Upper lobe of left lung (tissue), 6 donors: ENCODE measurements at regions not wholly inside any gene's neighbourhood (a gene's known extent, or its start where the extent isn't known, plus 50 kb on each side); places are given as distances from the start of the nearest gene placed in this dataset.

Experiments used
- ATAC-seq, 2 donors: fragments of 200-7000 bp; cut with Tn5 transposase; one replicate each; pipeline ENCODE4 v1.9.1; 2022; ENCODE audit warnings: mild to moderate bottlenecking in 2 of 2, moderate library complexity in 2 of 2; ENCODE audit not compliant: low FRiP score in 2 of 2
- DNase-seq, 2 donors: peaks; one replicate each; pipeline ENCODE4 v3.0.0-alpha.2; 2019 to 2020
- H3K27ac ChIP-seq, 4 donors: fragments of 200-600 bp; sonication (generic); one replicate each; pipeline ENCODE4 v1.5.1; 2016 to 2019
- H3K27me3 ChIP-seq, 4 donors: fragments of 200-600 bp; sonication (generic); one replicate each; pipeline ENCODE4 v1.5.1; 2017 to 2019
- H3K36me3 ChIP-seq, 4 donors: fragments of 200-600 bp; sonication (generic); one replicate each; pipeline ENCODE4 v1.5.1; 2016 to 2019
- H3K4me1 ChIP-seq, 4 donors: fragments of 200-600 bp; sonication (generic); one replicate each; pipeline ENCODE4 v1.5.1; 2018 to 2019
- H3K4me3 ChIP-seq, 4 donors: fragments of 200-600 bp; sonication (generic); one replicate each; pipeline ENCODE4 v1.5.1; 2017 to 2019; ENCODE audit warnings: mild to moderate bottlenecking in 2 of 4, moderate library complexity in 1 of 4
- H3K9me3 ChIP-seq, 4 donors: fragments of 200-600 bp; sonication (generic); one replicate each; pipeline ENCODE4 v1.5.1; 2018 to 2019
- CTCF ChIP-seq, 6 experiments: fragments of 450-650 bp in 4 of 6; fragments of 200-600 bp in 2 of 6; sonication (generic) in 2 of 6; IDR thresholded peaks; one replicate each; pipeline ENCODE4 v1.5.1; 2016 to 2019; ENCODE audit warnings: antibody characterized with exemption in 6 of 6
- EP300 ChIP-seq, 4 donors: sonication (generic); formaldehyde crosslinking; IDR thresholded peaks; one replicate each; pipeline ENCODE4 v1.5.1; 2017; ENCODE audit warnings: antibody characterized with exemption in 4 of 4, control low read depth in 2 of 4
- POLR2A ChIP-seq, 4 donors: fragments of 450-650 bp; IDR thresholded peaks; one replicate each; pipeline ENCODE4 v1.5.1; 2016 to 2017; ENCODE audit warnings: antibody characterized with exemption in 4 of 4, mild to moderate bottlenecking in 2 of 4
- POLR2AphosphoS5 ChIP-seq, 2 donors: sonication (generic); formaldehyde crosslinking; IDR thresholded peaks; one replicate each; pipeline ENCODE4 v1.5.1; 2017; ENCODE audit warnings: antibody characterized with exemption in 2 of 2
- WGBS, 2 donors: methylation state at CpG; one replicate each; pipeline ENCODE4 v1.1.5; 2017 to 2018; 5-methylcytosine and 5-hydroxymethylcytosine counted together
- donor health status: DM: no; HTN: no; CAD: no; lungs with moderate emphysema.
- donor health status: DM: no; HTN: yes; CAD: no; lungs with severe emphysema.

GRCh38 chr10:47178537-47179290 is 121.3 kb upstream of the GDF10 start:
- 87 to 88% methylated on average over 5 of the region's 5 CpGs for WGBS, 2 donors
- Histone ChIP-seq H3K4me1 (no peaks in the 10 kb centered on the region), H3K36me3 (no peaks in the 10 kb centered on the region), H3K4me3 (no peak overlapping the region), H3K9me3 (no peaks in the 10 kb centered on the region), H3K27me3 (no peaks in the 10 kb centered on the region), H3K27ac (no peak overlapping the region)
- ATAC-seq = no peak
- DNase-seq = peak in 1 of 2 donors; percentile 13
- TF ChIP-seq POLR2AphosphoS5 (IDR thresholded peaks at IDR 0.05) (no peak), EP300 (IDR thresholded peaks at IDR 0.05) (no peak), CTCF (IDR thresholded peaks at IDR 0.05) (no peak), POLR2A (IDR thresholded peaks at IDR 0.05) (no peak)

DNA sequence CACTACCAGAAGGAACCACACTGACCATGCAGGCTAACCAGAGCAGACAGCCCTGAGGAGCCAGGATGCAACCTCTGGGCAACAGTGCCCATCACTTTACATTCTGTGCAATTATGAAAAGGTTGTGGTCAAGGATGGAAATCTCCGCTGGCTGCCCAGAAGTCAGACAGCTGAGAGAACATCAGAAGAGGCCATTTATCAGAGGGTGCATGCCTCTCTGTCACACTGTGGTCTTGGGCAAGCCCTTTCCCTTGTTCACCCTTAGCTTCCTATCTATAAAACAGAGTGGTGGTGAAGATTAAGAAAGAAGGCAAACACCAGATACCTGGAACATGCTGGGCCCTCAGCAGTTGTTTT is 120.7 kb upstream of the GDF10 start:
- TF ChIP-seq CTCF (IDR thresholded peaks at IDR 0.05) = no peak
- TF ChIP-seq EP300 (IDR thresholded peaks at IDR 0.05) = no peak
- no peak for TF ChIP-seq POLR2A (IDR thresholded peaks at IDR 0.05)
- no peak for TF ChIP-seq POLR2AphosphoS5 (IDR thresholded peaks at IDR 0.05)
- ATAC-seq (no peak), DNase-seq (no peak)
- H3K27me3 ChIP-seq = no peaks in the 10 kb centered on the region
- no peaks in the 10 kb centered on the region for H3K36me3 ChIP-seq
- no peaks in the 10 kb centered on the region for H3K9me3 ChIP-seq
- no peaks in the 10 kb centered on the region for H3K4me1 ChIP-seq
- WGBS, 2 donors = 100% methylated on average over 1 of the region's 1 CpG
- no peak overlapping the region for H3K4me3 ChIP-seq
- H3K27ac ChIP-seq = no peak overlapping the region

DNA sequence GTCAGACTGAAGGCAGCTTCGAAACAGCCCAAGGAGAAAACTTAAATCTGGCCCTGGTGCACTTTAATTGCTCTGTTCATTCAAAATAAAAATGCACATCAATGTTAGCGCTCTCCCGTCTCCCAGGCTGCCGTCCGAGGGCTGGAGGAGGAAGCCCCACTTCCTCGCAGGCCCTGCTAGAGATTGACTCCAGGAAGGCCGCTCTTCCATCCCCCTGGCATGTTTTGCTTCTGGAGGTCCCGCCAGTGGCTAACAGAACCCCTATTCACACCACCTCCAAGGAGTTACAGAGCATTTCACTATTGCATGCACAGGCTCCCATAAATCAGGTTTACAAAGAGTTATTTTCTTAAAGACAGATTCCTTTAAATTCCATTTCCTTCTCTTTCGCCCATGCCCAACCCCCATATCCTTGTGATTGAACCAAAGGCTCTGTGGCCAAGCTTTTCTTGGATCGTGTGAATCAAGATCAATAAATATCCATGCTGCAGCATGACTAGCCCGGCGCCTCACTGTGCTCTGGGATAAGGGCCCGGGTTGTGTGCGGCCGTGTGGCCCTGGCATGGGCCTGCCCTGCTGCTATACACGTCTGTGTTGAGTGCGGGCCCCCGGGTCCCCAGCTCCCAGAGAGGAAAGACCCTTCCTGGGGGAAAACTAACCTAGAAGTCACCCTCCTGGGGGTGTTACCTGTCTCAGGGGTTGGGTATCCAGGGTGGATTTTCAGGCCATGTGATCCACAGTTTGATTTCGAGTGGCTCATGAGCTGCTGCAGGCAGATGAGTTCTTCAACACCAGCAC is 118.7 kb upstream of the GDF10 start:
- no peaks in the 10 kb centered on the region for H3K27me3 ChIP-seq
- DNase-seq (peak; percentile 15 to 69), ATAC-seq (no peak)
- 87 to 97% methylated on average over 13 to 19 of the region's 19 CpGs for WGBS, 2 donors
- no peaks in the 10 kb centered on the region for H3K36me3 ChIP-seq
- H3K4me1 ChIP-seq = no peaks in the 10 kb centered on the region
- H3K9me3 ChIP-seq = no peaks in the 10 kb centered on the region
- H3K4me3 ChIP-seq = no peak overlapping the region
- no peak overlapping the region for H3K27ac ChIP-seq
- TF ChIP-seq EP300 (IDR thresholded peaks at IDR 0.05) (no peak), POLR2AphosphoS5 (IDR thresholded peaks at IDR 0.05) (no peak), POLR2A (IDR thresholded peaks at IDR 0.05) (no peak), CTCF (IDR thresholded peaks at IDR 0.05) (no peak)

GRCh38 chr10:47182934-47183703 is 116.9 kb upstream of the GDF10 start:
- no peak overlapping the region for H3K4me3 ChIP-seq
- no peaks in the 10 kb centered on the region for H3K4me1 ChIP-seq
- ATAC-seq = peak in 1 of 2 donors; percentile 7
- no peaks in the 10 kb centered on the region for H3K36me3 ChIP-seq
- TF ChIP-seq POLR2A (IDR thresholded peaks at IDR 0.05) = no peak
- TF ChIP-seq CTCF (IDR thresholded peaks at IDR 0.05) = no peak
- TF ChIP-seq POLR2AphosphoS5 (IDR thresholded peaks at IDR 0.05) = no peak
- no peak for TF ChIP-seq EP300 (IDR thresholded peaks at IDR 0.05)
- no peak overlapping the region for H3K27ac ChIP-seq
- H3K27me3 ChIP-seq = no peaks in the 10 kb centered on the region
- no peaks in the 10 kb centered on the region for H3K9me3 ChIP-seq
- 71 to 80% methylated on average over 8 to 11 of the region's 11 CpGs for WGBS, 2 donors
- DNase-seq = no peak
